Mucosa of stomach (tissue), 1 donor: ENCODE measurements at regions not wholly inside any gene's neighbourhood (a gene's known extent, or its start where the extent isn't known, plus 50 kb on each side); places are given as distances from the start of the nearest gene placed in this dataset.
"Not testable (repeated sequence)": the region's sequence is repeated elsewhere in the genome, so short reads cannot be mapped to it uniquely, and the experiment has no call there.

Source experiments
- H3K27me3 ChIP-seq: one replicate; pipeline ENCODE4 v1.7.0; 2013; ENCODE audit warnings: mild to moderate bottlenecking, low read length; ENCODE audit not compliant: control insufficient read depth, insufficient read depth
- H3K36me3 ChIP-seq: one replicate; pipeline ENCODE4 v1.7.0; 2013; ENCODE audit warnings: low read length; ENCODE audit not compliant: control insufficient read depth, insufficient read depth
- H3K4me1 ChIP-seq: one replicate; pipeline ENCODE4 v1.7.0; 2013; ENCODE audit warnings: mild to moderate bottlenecking, low read length; ENCODE audit not compliant: control insufficient read depth, insufficient read depth
- H3K4me3 ChIP-seq: one replicate; pipeline ENCODE4 v1.7.0; 2013; ENCODE audit warnings: low read length
- H3K9ac ChIP-seq: one replicate; pipeline ENCODE4 v1.7.0; 2013; ENCODE audit warnings: mild to moderate bottlenecking, low read length, moderate library complexity
- H3K9me3 ChIP-seq: one replicate; pipeline ENCODE4 v1.7.0; 2013; ENCODE audit warnings: mild to moderate bottlenecking, low read length, moderate library complexity; ENCODE audit not compliant: control insufficient read depth
- donor health status: Pancreatic carcinoma.

DNA sequence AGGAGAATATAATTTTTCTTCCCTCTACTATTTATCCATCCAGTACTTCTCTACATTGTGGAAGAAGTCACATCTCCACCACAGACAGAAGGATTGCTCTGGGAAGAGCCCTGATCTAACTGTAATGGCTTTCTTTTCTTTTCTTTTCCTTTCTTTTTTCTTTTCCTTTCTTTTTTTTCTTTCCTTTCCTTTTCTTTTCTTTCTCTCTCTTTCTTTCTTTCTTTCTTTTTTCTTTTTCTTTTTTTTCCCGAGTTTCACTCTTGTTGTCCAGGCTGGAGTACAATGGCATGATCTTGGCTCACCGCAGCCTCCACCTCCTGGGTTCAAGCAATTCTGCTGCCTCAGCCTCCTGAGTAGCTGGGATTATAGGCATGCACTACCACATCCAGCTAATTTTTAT is 131.7 kb downstream of the KLF6 start:
- not testable (repeated sequence) for H3K9ac ChIP-seq, H3K4me3 ChIP-seq, H3K36me3 ChIP-seq, H3K27me3 ChIP-seq, H3K9me3 ChIP-seq, H3K4me1 ChIP-seq

DNA sequence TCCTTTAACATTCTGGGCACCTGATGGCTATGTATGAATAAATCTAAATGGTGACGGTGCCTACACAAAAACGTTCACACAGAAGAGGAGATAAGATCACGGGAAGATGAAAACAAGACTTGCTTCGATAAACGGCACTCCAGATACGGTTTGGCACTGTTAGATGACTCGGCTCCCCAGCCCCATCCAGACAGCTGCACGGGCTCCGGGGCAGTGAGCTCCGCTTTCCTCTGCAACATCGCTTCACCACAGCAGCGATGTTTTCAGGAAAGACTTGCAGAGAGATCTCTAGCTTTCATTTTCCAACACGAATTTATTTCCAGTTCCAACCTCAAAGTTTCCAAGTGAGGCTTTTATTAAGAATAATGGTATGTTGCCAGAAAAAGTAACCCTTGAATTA is 132.1 kb downstream of the KLF6 start:
- H3K4me1 ChIP-seq: no peaks in the 10 kb centered on the region
- no peaks in the 10 kb centered on the region for H3K27me3 ChIP-seq
- H3K9me3 ChIP-seq: no peaks in the 10 kb centered on the region
- H3K36me3 ChIP-seq: no peaks in the 10 kb centered on the region
- no peak overlapping the region for H3K9ac ChIP-seq
- H3K4me3 ChIP-seq: no peak overlapping the region

- no peaks in the 10 kb centered on the region for H3K36me3 ChIP-seq
- H3K4me3 ChIP-seq: no peak overlapping the region
- no peak overlapping the region for H3K9ac ChIP-seq
- no peaks in the 10 kb centered on the region for H3K9me3 ChIP-seq
- no peaks in the 10 kb centered on the region for H3K27me3 ChIP-seq
- no peaks in the 10 kb centered on the region for H3K4me1 ChIP-seq
These were observed 132.9 kb downstream of the KLF6 start for GRCh38 chr10:3651969-3652653.

DNA sequence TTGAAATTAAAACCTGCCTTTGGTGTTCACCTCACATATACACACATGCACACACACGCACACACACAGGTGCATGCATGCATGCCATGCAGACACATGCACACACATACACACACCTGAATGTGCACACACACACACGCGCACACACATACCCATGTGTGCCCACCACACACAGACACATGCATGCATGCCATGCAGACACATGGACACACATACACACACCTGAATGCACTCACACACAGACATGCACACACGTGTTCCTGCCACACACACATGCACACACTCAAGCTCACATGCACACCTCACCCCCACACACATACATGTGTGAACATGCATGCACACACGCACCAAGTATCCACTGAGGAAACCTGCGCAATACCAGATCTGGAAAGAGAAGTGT is 136.4 kb downstream of the KLF6 start:
- Histone ChIP-seq H3K27me3 (no peaks in the 10 kb centered on the region), H3K9me3 (no peaks in the 10 kb centered on the region), H3K4me3 (no peak overlapping the region), H3K9ac (no peak overlapping the region), H3K36me3 (no peaks in the 10 kb centered on the region), H3K4me1 (no peaks in the 10 kb centered on the region)

GRCh38 chr10:3648170-3648569 is 136.8 kb downstream of the KLF6 start:
- H3K4me1 ChIP-seq: no peaks in the 10 kb centered on the region

GRCh38 chr10:3647074-3647473 is 137.9 kb downstream of the KLF6 start:
- H3K36me3 ChIP-seq: no peaks in the 10 kb centered on the region
- H3K9me3 ChIP-seq: no peaks in the 10 kb centered on the region
- no peaks in the 10 kb centered on the region for H3K4me1 ChIP-seq
- H3K4me3 ChIP-seq: no peak overlapping the region
- H3K27me3 ChIP-seq: no peaks in the 10 kb centered on the region
- H3K9ac ChIP-seq: no peak overlapping the region

More at GRCh38 chr10:3648170-3648569, 136.8 kb downstream of the KLF6 start:
- H3K27me3 ChIP-seq: no peaks in the 10 kb centered on the region
- H3K36me3 ChIP-seq: no peaks in the 10 kb centered on the region
- no peak overlapping the region for H3K4me3 ChIP-seq
- no peak overlapping the region for H3K9ac ChIP-seq
- no peaks in the 10 kb centered on the region for H3K9me3 ChIP-seq

- no peaks in the 10 kb centered on the region for H3K9me3 ChIP-seq
- no peak overlapping the region for H3K4me3 ChIP-seq
- H3K9ac ChIP-seq: no peak overlapping the region
- no peaks in the 10 kb centered on the region for H3K4me1 ChIP-seq
- no peaks in the 10 kb centered on the region for H3K36me3 ChIP-seq
- no peaks in the 10 kb centered on the region for H3K27me3 ChIP-seq
These were observed 139.6 kb downstream of the KLF6 start for GRCh38 chr10:3645406-3645805.

- Histone ChIP-seq H3K9ac (no peak overlapping the region), H3K4me3 (no peak overlapping the region), H3K4me1 (no peaks in the 10 kb centered on the region), H3K36me3 (no peaks in the 10 kb centered on the region), H3K9me3 (no peaks in the 10 kb centered on the region), H3K27me3 (no peaks in the 10 kb centered on the region)
These were observed 144.2 kb downstream of the KLF6 start for GRCh38 chr10:3640816-3641215.

GRCh38 chr10:3639546-3639945 is 145.5 kb downstream of the KLF6 start:
- H3K9me3 ChIP-seq: no peaks in the 10 kb centered on the region
- H3K27me3 ChIP-seq: no peaks in the 10 kb centered on the region
- no peaks in the 10 kb centered on the region for H3K4me1 ChIP-seq
- no peak overlapping the region for H3K4me3 ChIP-seq
- H3K9ac ChIP-seq: no peak overlapping the region
- H3K36me3 ChIP-seq: no peaks in the 10 kb centered on the region

DNA sequence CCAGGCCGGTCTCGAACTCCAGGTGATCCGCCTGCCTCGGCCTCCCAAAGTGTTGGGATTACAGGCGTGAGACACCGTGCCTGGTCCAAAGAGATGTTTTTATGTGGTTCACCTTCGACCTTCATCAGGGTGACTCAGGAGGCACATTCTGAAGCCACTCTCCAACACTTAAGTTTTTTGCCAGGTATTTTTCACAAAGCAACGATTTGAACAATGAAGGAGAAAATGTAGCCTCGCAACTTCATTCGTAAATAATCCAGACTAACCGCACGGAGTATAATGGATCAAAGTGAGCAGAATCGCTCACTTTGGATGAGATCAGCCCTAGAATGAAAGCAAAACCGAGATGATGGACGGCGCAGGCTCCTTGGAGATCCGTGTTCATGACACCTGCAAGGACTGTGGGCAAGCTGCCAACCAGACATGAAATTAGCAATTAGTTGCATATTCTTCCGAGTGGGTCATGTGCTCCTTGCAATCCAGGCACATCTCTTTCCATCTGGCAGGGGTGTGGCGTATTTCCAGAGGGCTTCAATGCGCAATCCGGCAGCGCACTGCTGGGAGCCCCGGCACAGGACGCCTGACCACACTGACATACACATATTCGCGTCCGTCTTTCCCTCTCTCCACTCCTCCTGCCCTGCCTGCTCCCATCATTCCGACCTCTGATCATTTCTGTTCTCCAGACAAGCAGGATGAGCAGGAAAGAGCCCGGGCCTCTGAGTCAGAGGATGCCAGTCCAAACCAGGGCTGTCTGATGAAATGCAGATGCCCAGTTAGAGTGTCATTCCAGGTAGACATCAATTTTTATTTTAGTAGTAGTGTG is 148.4 kb downstream of the KLF6 start:
- no peaks in the 10 kb centered on the region for H3K27me3 ChIP-seq
- no peak overlapping the region for H3K9ac ChIP-seq
- H3K4me3 ChIP-seq: no peak overlapping the region
- no peaks in the 10 kb centered on the region for H3K4me1 ChIP-seq
- no peaks in the 10 kb centered on the region for H3K9me3 ChIP-seq
- H3K36me3 ChIP-seq: no peaks in the 10 kb centered on the region

- H3K9me3 ChIP-seq: no peaks in the 10 kb centered on the region
- no peaks in the 10 kb centered on the region for H3K27me3 ChIP-seq
- no peaks in the 10 kb centered on the region for H3K36me3 ChIP-seq
- no peaks in the 10 kb centered on the region for H3K4me1 ChIP-seq
- H3K9ac ChIP-seq: no peak overlapping the region
- H3K4me3 ChIP-seq: no peak overlapping the region
These were observed 149.3 kb downstream of the KLF6 start for GRCh38 chr10:3635697-3636096.

- H3K4me3 ChIP-seq: no peak overlapping the region
- no peaks in the 10 kb centered on the region for H3K9me3 ChIP-seq
- H3K27me3 ChIP-seq: no peaks in the 10 kb centered on the region
- H3K9ac ChIP-seq: no peak overlapping the region
- H3K36me3 ChIP-seq: no peaks in the 10 kb centered on the region
- no peaks in the 10 kb centered on the region for H3K4me1 ChIP-seq
These were observed 149.8 kb downstream of the KLF6 start for GRCh38 chr10:3635211-3635671.
